ENCODE measurements at regions not wholly inside any gene's neighbourhood (a gene's known extent, or its start where the extent isn't known, plus 50 kb on each side); places are given as distances from the start of the nearest gene placed in this dataset.

DNA sequence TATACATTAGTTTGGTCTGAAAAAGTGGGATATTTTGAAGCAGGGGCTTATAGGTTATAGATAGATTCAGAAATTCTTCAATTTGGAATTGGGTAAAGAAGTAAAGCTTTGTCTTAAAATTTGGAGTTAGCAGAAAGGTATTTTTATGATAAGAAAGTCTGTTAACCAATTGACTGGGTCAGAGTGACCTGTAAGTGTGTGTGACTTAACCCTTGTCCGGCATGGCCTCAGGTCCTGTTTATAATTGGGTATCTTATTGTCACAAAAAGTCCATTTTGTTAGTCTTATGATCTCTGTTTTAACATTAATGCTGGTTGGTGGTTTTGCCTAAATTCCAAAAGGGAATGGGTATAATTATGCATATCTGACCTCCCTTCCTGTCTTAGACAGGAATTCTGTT is 444.2 kb upstream of the NAALADL2 start:
- Histone ChIP-seq H4K20me1 (ENCODE audit: control insufficient read depth, insufficient read depth, low read depth, low read length) (no peaks in the 10 kb centered on the region), H3K4me1 (ENCODE audit: control insufficient read depth, low read length) (no peaks in the 10 kb centered on the region), H3K79me2 (ENCODE audit: control insufficient read depth, low read length) (no peaks in the 10 kb centered on the region), H3K9me2 (replicated peaks; ENCODE audit: control insufficient read depth, low read length) (no peaks in the 10 kb centered on the region), H3K36me3 (ENCODE audit: control insufficient read depth, low read length) (no peaks in the 10 kb centered on the region), H3K9me3 (ENCODE audit: control insufficient read depth, insufficient read depth, low read length) (no peaks in the 10 kb centered on the region), H3K4me2 (ENCODE audit: low read length) (no peak overlapping the region), H3K27me3 (ENCODE audit: control insufficient read depth, low read length) (no peaks in the 10 kb centered on the region), H3K27ac (ENCODE audit: low read depth, low read length) (no peak overlapping the region), H3F3A (ENCODE audit: control insufficient read depth, insufficient read depth) (no peaks in the 10 kb centered on the region), H3K4me3 (ENCODE audit: low read length) (no peak overlapping the region)
- TF ChIP-seq CTCF (IDR thresholded peaks at IDR 0.05; ENCODE audit: low read depth, low read length, poor library complexity, severe bottlenecking) (no peak), EZH2phosphoT487 (IDR thresholded peaks at IDR 0.05; ENCODE audit: borderline replicate concordance, low read length) (no peak)

GRCh38 chr3:174417573-174417972 is 441.6 kb upstream of the NAALADL2 start:
- no peak overlapping the region for H3K27ac ChIP-seq (ENCODE audit: low read depth, low read length)
- H3K4me1 ChIP-seq (ENCODE audit: control insufficient read depth, low read length), result no peaks in the 10 kb centered on the region
- no peaks in the 10 kb centered on the region for H3K36me3 ChIP-seq (ENCODE audit: control insufficient read depth, low read length)
- TF ChIP-seq EZH2phosphoT487 (IDR thresholded peaks at IDR 0.05; ENCODE audit: borderline replicate concordance, low read length), result no peak
- no peak for TF ChIP-seq CTCF (IDR thresholded peaks at IDR 0.05; ENCODE audit: low read depth, low read length, poor library complexity, severe bottlenecking)
- H3K9me3 ChIP-seq (ENCODE audit: control insufficient read depth, insufficient read depth, low read length), result no peaks in the 10 kb centered on the region
- no peaks in the 10 kb centered on the region for H3F3A ChIP-seq (ENCODE audit: control insufficient read depth, insufficient read depth)
- no peak overlapping the region for H3K4me2 ChIP-seq (ENCODE audit: low read length)
- H3K9me2 ChIP-seq (replicated peaks; ENCODE audit: control insufficient read depth, low read length), result no peaks in the 10 kb centered on the region
- H3K4me3 ChIP-seq (ENCODE audit: low read length), result no peak overlapping the region
- no peaks in the 10 kb centered on the region for H4K20me1 ChIP-seq (ENCODE audit: control insufficient read depth, insufficient read depth, low read depth, low read length)
- no peaks in the 10 kb centered on the region for H3K79me2 ChIP-seq (ENCODE audit: control insufficient read depth, low read length)
- H3K27me3 ChIP-seq (ENCODE audit: control insufficient read depth, low read length), result no peaks in the 10 kb centered on the region

- no peaks in the 10 kb centered on the region for H3K9me3 ChIP-seq (ENCODE audit: control insufficient read depth, insufficient read depth, low read length)
- H3K36me3 ChIP-seq (ENCODE audit: control insufficient read depth, low read length), result no peaks in the 10 kb centered on the region
- H3K4me1 ChIP-seq (ENCODE audit: control insufficient read depth, low read length), result no peaks in the 10 kb centered on the region
- no peak overlapping the region for H3K4me3 ChIP-seq (ENCODE audit: low read length)
- H3F3A ChIP-seq (ENCODE audit: control insufficient read depth, insufficient read depth), result no peaks in the 10 kb centered on the region
- H3K4me2 ChIP-seq (ENCODE audit: low read length), result no peak overlapping the region
- no peaks in the 10 kb centered on the region for H3K9me2 ChIP-seq (replicated peaks; ENCODE audit: control insufficient read depth, low read length)
- H3K27ac ChIP-seq (ENCODE audit: low read depth, low read length), result no peak overlapping the region
- TF ChIP-seq EZH2phosphoT487 (IDR thresholded peaks at IDR 0.05; ENCODE audit: borderline replicate concordance, low read length) (no peak), CTCF (IDR thresholded peaks at IDR 0.05; ENCODE audit: low read depth, low read length, poor library complexity, severe bottlenecking) (no peak)
- H3K79me2 ChIP-seq (ENCODE audit: control insufficient read depth, low read length), result no peaks in the 10 kb centered on the region
- no peaks in the 10 kb centered on the region for H3K27me3 ChIP-seq (ENCODE audit: control insufficient read depth, low read length)
- H4K20me1 ChIP-seq (ENCODE audit: control insufficient read depth, insufficient read depth, low read depth, low read length), result no peaks in the 10 kb centered on the region
Measured at GRCh38 chr3:174419216-174419615, 439.9 kb upstream of the NAALADL2 start.

DNA sequence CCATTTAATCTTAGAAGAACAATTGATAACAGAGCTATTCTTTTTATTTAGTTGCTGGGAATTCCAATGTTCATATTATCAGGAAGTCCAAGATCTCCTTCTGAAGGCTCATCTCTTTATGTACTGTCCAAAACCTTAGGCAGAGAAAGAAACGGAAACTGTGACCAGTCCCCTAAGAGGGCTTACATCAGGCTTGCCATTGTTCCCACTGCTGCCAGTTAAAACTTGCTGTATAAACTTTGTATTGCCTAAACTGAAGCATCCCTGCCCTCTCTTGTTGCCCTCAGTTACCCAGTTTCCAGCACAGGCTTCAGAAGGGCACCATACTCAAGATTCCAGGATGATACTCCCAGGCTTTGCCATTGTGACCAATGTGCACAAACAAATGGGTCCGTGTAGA is 435.2 kb upstream of the NAALADL2 start:
- H3K27ac ChIP-seq (ENCODE audit: low read depth, low read length), result no peak overlapping the region
- no peaks in the 10 kb centered on the region for H3K36me3 ChIP-seq (ENCODE audit: control insufficient read depth, low read length)
- no peak overlapping the region for H3K4me3 ChIP-seq (ENCODE audit: low read length)
- no peaks in the 10 kb centered on the region for H3F3A ChIP-seq (ENCODE audit: control insufficient read depth, insufficient read depth)
- no peak for TF ChIP-seq EZH2phosphoT487 (IDR thresholded peaks at IDR 0.05; ENCODE audit: borderline replicate concordance, low read length)
- TF ChIP-seq CTCF (IDR thresholded peaks at IDR 0.05; ENCODE audit: low read depth, low read length, poor library complexity, severe bottlenecking), result no peak
- H4K20me1 ChIP-seq (ENCODE audit: control insufficient read depth, insufficient read depth, low read depth, low read length), result no peaks in the 10 kb centered on the region
- no peaks in the 10 kb centered on the region for H3K4me1 ChIP-seq (ENCODE audit: control insufficient read depth, low read length)
- H3K9me3 ChIP-seq (ENCODE audit: control insufficient read depth, insufficient read depth, low read length), result no peaks in the 10 kb centered on the region
- no peaks in the 10 kb centered on the region for H3K9me2 ChIP-seq (replicated peaks; ENCODE audit: control insufficient read depth, low read length)
- no peaks in the 10 kb centered on the region for H3K27me3 ChIP-seq (ENCODE audit: control insufficient read depth, low read length)
- H3K79me2 ChIP-seq (ENCODE audit: control insufficient read depth, low read length), result no peaks in the 10 kb centered on the region
- no peak overlapping the region for H3K4me2 ChIP-seq (ENCODE audit: low read length)
